HCT116 (cell line): ENCODE measurements at regions not wholly inside any gene's neighbourhood (a gene's known extent, or its start where the extent isn't known, plus 50 kb on each side); places are given as distances from the start of the nearest gene placed in this dataset.

Source experiments
- ATAC-seq: fragments of 200-7000 bp; cut with Tn5 transposase; 2 replicates; pipeline ENCODE4 v1.9.1; 2020; ENCODE audit warnings: mild to moderate bottlenecking, moderate library complexity
- BruUV-seq: library from RNA; stranded (reverse); fragments of 400-500 nt; replicated peaks from 2 replicates; lab custom pipeline; 2021; lab: Mats Ljungman, UMichigan
- CTCF ChIA-PET: fragments of 300-600 bp; sonication (Branson Sonifier 250); formaldehyde crosslinking; loops from one replicate; lab custom pipeline; 2021; ENCODE audit warnings: antibody characterized with exemption; lab: Charles Lee
- POLR2A ChIA-PET: fragments of 300-600, 350-600 bp; sonication (Branson Sonifier 250); formaldehyde crosslinking; loops from one replicate; lab custom pipeline; 2021; ENCODE audit warnings: antibody characterized with exemption; lab: Charles Lee
- RAD21 ChIA-PET, 2 experiments: fragments of 300-600 bp; sonication (Branson Sonifier 250); formaldehyde crosslinking; loops; one replicate each; lab custom pipeline; 2023; ENCODE audit warnings: low total read pairs in 2 of 2; ENCODE audit not compliant: uncharacterized antibody in 2 of 2, unreplicated experiment in 2 of 2, low non-redundant PET in 1 of 2; lab: Charles Lee
- DNase-seq: peaks from one replicate; pipeline ENCODE4 v3.0.0-alpha.2; 2010; ENCODE audit warnings: low read depth, low spot score
- H2AFZ ChIP-seq: fragments of 200-600 bp; shearing (Covaris generic), sonication (generic); 2 replicates; pipeline ENCODE4 v1.6.1; 2017; ENCODE audit warnings: low read depth, mixed run types, mixed read lengths, antibody characterized with exemption, low read length; ENCODE audit not compliant: poor library complexity, severe bottlenecking
- H3K27ac ChIP-seq: 2 replicates; pipeline ENCODE4 v1.5.1; 2012; ENCODE audit warnings: low read depth, low read length
- H3K27me3 ChIP-seq: fragments of 200-600 bp; sonication (generic); 2 replicates; pipeline ENCODE4 v1.6.1; 2016; ENCODE audit warnings: mixed run types, low read length, mixed read lengths; ENCODE audit not compliant: insufficient read depth
- H3K36me3 ChIP-seq, 2 experiments: fragments of 200-500 bp in 1 of 2; fragments of 200-600 bp in 1 of 2; sonication (Bioruptor generic) in 1 of 2; sonication (generic) in 1 of 2; 2 replicates each; pipeline versions ENCODE4 v1.5.1 to v1.6.1; 2014 to 2016; ENCODE audit warnings: low read length in 2 of 2, inconsistent platforms in 1 of 2, mixed read lengths in 1 of 2, mixed run types in 1 of 2; ENCODE audit not compliant: insufficient read depth in 2 of 2, control insufficient read depth in 1 of 2
- H3K4me1 ChIP-seq, 2 experiments: fragments of 200-600 bp in 1 of 2; sonication (generic) in 1 of 2; 2 replicates each; pipeline versions ENCODE4 v1.5.1 to v1.6.1; 2012 to 2017; ENCODE audit warnings: low read length in 2 of 2, inconsistent platforms in 1 of 2, mild to moderate bottlenecking in 1 of 2, mixed read lengths in 1 of 2, mixed run types in 1 of 2, moderate library complexity in 1 of 2; ENCODE audit not compliant: insufficient read depth in 2 of 2, control insufficient read depth in 1 of 2
- H3K4me2 ChIP-seq: fragments of 200-600 bp; sonication (generic); 2 replicates; pipeline ENCODE4 v1.6.1; 2017; ENCODE audit warnings: mixed run types, low read length, mixed read lengths
- H3K4me3 ChIP-seq, 2 experiments: fragments of 200-600 bp in 1 of 2; sonication (generic) in 1 of 2; replicated peaks in 1 of 2; 2 replicates each; pipeline ENCODE4 v1.5.1; 2011 to 2016; ENCODE audit warnings: low read length in 2 of 2, control low read depth in 1 of 2, low read depth in 1 of 2, mild to moderate bottlenecking in 1 of 2, mixed read lengths in 1 of 2, mixed run types in 1 of 2
- H3K79me2 ChIP-seq: fragments of 200-600 bp; sonication (generic); 2 replicates; pipeline ENCODE4 v1.6.1; 2017; ENCODE audit warnings: mild to moderate bottlenecking, mixed run types, low read length, moderate library complexity, mixed read lengths; ENCODE audit not compliant: insufficient read depth
- H3K9ac ChIP-seq: fragments of 200-600 bp; sonication (generic); 2 replicates; pipeline ENCODE4 v1.6.1; 2016; ENCODE audit warnings: low read length, mixed read lengths
- H3K9me2 ChIP-seq: fragments of 200-600 bp; sonication (generic), shearing (Covaris generic); 2 replicates; pipeline ENCODE4 v1.6.1; 2017; ENCODE audit warnings: mixed run types, mild to moderate bottlenecking, moderate library complexity; ENCODE audit not compliant: insufficient read depth
- H3K9me3 ChIP-seq, 2 experiments: fragments of 200-500 bp in 1 of 2; fragments of 200-600 bp in 1 of 2; sonication (Bioruptor generic) in 1 of 2; sonication (generic) in 1 of 2; 2 replicates each; pipeline ENCODE4 v1.6.1; 2014 to 2017; ENCODE audit warnings: low read length in 2 of 2, mixed read lengths in 2 of 2, inconsistent platforms in 1 of 2, low read depth in 1 of 2, mild to moderate bottlenecking in 1 of 2, mixed run types in 1 of 2, moderate library complexity in 1 of 2; ENCODE audit not compliant: control insufficient read depth in 1 of 2, insufficient read depth in 1 of 2
- H4K20me1 ChIP-seq: fragments of 200-600 bp; sonication (generic), shearing (Covaris generic); 2 replicates; pipeline ENCODE4 v1.6.1; 2017; ENCODE audit warnings: mixed run types, mild to moderate bottlenecking, moderate library complexity; ENCODE audit not compliant: insufficient read depth
- RAD21 ChIP-seq: IDR thresholded peaks from 2 replicates; pipeline ENCODE4 v1.6.1; 2012; ENCODE audit warnings: low read depth, mild to moderate bottlenecking
- SIN3A ChIP-seq: IDR thresholded peaks from 2 replicates; pipeline ENCODE4 v1.6.1; 2012; ENCODE audit warnings: low read depth
- SP1 ChIP-seq: IDR thresholded peaks from 2 replicates; pipeline ENCODE4 v1.6.1; 2012; ENCODE audit warnings: low read depth
- TCF7L2 ChIP-seq: IDR thresholded peaks from 2 replicates; pipeline ENCODE4 v1.7.0; 2011; ENCODE audit warnings: borderline replicate concordance, inconsistent platforms; ENCODE audit not compliant: insufficient read depth, insufficient read length; ENCODE audit errors: extremely low read depth
- ZFX ChIP-seq: fragments of 450-650 bp; IDR thresholded peaks from 2 replicates; pipeline ENCODE4 v1.6.1; 2017
- intact Hi-C: fragments of 100-400 bp; cut with micrococcal nuclease; formaldehyde crosslinking; loops from 2 replicates; pipeline ENCODE4 v1.10.0; 2022
- TF ChIP-seq, protein P1 (sequence below): IDR thresholded peaks from 2 replicates; pipeline ENCODE4 v1.6.1; 2012

DNA sequence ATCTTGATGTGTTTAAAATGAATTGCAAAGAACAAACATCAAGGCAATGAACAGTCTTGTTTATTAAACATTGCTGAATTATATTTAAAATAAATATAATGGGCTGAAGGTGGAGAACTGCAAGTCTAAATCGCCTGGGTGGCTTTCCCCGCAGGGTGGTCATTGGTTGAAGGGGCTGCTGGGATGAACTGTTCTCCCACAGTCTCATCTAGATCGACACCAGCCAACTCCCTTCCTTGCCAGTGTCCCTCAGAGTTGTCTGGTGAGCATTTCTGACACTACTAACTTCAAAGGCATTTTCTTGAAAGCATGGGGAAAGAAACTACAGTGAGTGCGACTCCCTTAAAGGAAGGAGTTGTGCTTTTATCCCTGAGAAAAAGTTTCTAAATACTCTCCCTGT is 196.5 kb upstream of the LRTM1 start:
- Histone ChIP-seq H3K36me3 (no peaks in the 10 kb centered on the region), H3K4me2 (no peak overlapping the region), H3K9me3 (peaks cover 6 to 9% of the 10 kb centered on the region in 2 experiments; a peak in 2 of 4 replicates), H4K20me1 (no peaks in the 10 kb centered on the region), H3K9me2 (no peaks in the 10 kb centered on the region), H3K4me3 (no peak overlapping the region), H3K79me2 (no peaks in the 10 kb centered on the region), H2AFZ (no peak overlapping the region), H3K27me3 (no peaks in the 10 kb centered on the region), H3K4me1 (no peaks in the 10 kb centered on the region), H3K9ac (no peak overlapping the region), H3K27ac (no peak overlapping the region)
- TF ChIP-seq TCF7L2, result no peak
- TF ChIP-seq ZFX, result no peak
- TF ChIP-seq SP1, result no peak
- no peak for TF ChIP-seq SIN3A
- TF ChIP-seq, protein P1, sequence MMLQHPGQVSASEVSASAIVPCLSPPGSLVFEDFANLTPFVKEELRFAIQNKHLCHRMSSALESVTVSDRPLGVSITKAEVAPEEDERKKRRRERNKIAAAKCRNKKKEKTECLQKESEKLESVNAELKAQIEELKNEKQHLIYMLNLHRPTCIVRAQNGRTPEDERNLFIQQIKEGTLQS, result no peak
- TF ChIP-seq RAD21, result no peak
- intact Hi-C loops, result no loop called here
- ChIA-PET POLR2A (no interaction called here), RAD21 (no interaction called here), CTCF (no interaction called here)
- BruUV-seq, result no TSS peak
- ATAC-seq, result no peak
- DNase-seq, result no peak
